Thoracic aorta (tissue), 2 donors: ENCODE measurements at regions not wholly inside any gene's neighbourhood (a gene's known extent, or its start where the extent isn't known, plus 50 kb on each side); places are given as distances from the start of the nearest gene placed in this dataset.

Experiments
- ATAC-seq: fragments of 150-250 bp; one replicate; pipeline ENCODE4 v1.8.0; 2017; ENCODE audit warnings: low read depth; ENCODE audit not compliant: insufficient number of reproducible peaks, low FRiP score
- DNase-seq: peaks from one replicate; pipeline ENCODE4 v3.0.0-alpha.2; 2020; ENCODE audit warnings: low spot score
- H3K27ac ChIP-seq, 2 donors: fragments of 200-600 bp; sonication (generic); 1 replicate in 1 of 2; 2 replicates in 1 of 2; pipeline ENCODE4 v1.5.1; 2016; ENCODE audit warnings: mild to moderate bottlenecking in 2 of 2, moderate library complexity in 2 of 2
- H3K27me3 ChIP-seq: fragments of 200-600 bp; sonication (generic); replicated peaks from 2 replicates; pipeline ENCODE4 v1.6.0; 2016; ENCODE audit warnings: mild to moderate bottlenecking; ENCODE audit not compliant: insufficient read depth
- H3K36me3 ChIP-seq: fragments of 200-600 bp; sonication (generic); one replicate; pipeline ENCODE4 v1.5.1; 2016
- H3K4me1 ChIP-seq, 2 donors: fragments of 200-600 bp; sonication (generic); 1 replicate in 1 of 2; 2 replicates in 1 of 2; pipeline versions ENCODE4 v1.5.1 to v1.6.0; 2016; ENCODE audit warnings: low read depth in 2 of 2, mild to moderate bottlenecking in 1 of 2; ENCODE audit not compliant: control insufficient read depth in 1 of 2
- H3K4me3 ChIP-seq: fragments of 200-600 bp; sonication (generic); 2 replicates; pipeline ENCODE4 v1.5.1; 2016; ENCODE audit warnings: mild to moderate bottlenecking
- H3K9me3 ChIP-seq: fragments of 200-600 bp; sonication (generic); 2 replicates; pipeline ENCODE4 v1.5.1; 2016
- CTCF ChIP-seq: fragments of 200-600 bp; sonication (generic); IDR thresholded peaks from one replicate; pipeline ENCODE4 v1.5.1; 2019; ENCODE audit warnings: antibody characterized with exemption

- no peak overlapping the region for H3K27ac ChIP-seq
- DNase-seq (no peak), ATAC-seq (no peak)
- H3K36me3 ChIP-seq: no peaks in the 10 kb centered on the region
- H3K9me3 ChIP-seq: no peaks in the 10 kb centered on the region
- no peak overlapping the region for H3K4me3 ChIP-seq
- no peak for TF ChIP-seq CTCF
- peaks cover 0 to 9% of the 10 kb centered on the region in 2 donors for H3K4me1 ChIP-seq
- no peaks in the 10 kb centered on the region for H3K27me3 ChIP-seq
Observed at GRCh38 chr5:107063511-107063910, 607.2 kb downstream of the EFNA5 start.

DNA sequence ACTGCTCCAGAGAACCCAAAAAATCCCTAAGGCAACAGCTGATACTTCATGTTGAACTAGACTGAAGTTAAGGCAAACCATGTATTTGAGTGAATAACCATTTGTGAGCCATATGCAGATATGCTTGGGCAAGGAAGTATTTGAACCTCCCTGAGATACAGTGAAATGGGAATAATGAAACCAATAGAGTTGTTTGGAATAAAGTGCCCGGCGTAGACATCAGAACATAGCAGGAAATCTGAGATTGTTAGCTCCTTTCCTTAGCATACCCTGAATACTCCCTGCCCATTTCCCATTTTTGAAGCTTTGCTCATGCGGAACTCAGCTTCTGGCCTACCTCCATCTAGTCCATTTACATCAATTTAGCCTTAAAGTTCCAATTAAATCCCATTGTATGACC is 611.9 kb downstream of the EFNA5 start:
- Histone ChIP-seq H3K9me3 (no peaks in the 10 kb centered on the region), H3K4me1 (peaks cover 0 to 9% of the 10 kb centered on the region in 2 donors), H3K27me3 (no peaks in the 10 kb centered on the region), H3K27ac (no peak overlapping the region), H3K36me3 (no peaks in the 10 kb centered on the region), H3K4me3 (no peak overlapping the region)
- TF ChIP-seq CTCF: no peak
- DNase-seq: no peak
- ATAC-seq: no peak

DNA sequence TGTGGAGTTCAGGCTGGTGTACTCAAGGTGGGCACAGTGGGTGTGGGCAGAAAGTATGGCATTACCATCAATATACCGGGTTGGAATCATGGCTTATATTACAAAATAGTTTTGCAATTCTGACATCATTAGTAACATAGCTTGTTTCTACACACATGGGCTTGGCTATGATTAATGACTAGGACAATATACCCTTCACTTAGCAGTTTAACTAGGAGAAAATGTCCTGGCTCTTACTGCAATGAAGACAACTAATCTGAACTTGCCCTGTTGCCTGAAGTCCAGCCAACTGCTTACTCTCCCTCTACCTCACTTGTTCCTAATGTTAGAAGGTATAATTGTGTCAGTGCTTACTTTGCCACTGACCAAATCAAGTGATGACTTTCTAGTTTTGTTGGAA is 612.5 kb downstream of the EFNA5 start:
- H3K27ac ChIP-seq: no peak overlapping the region
- peaks cover 0 to 9% of the 10 kb centered on the region in 2 donors for H3K4me1 ChIP-seq
- TF ChIP-seq CTCF: no peak
- no peaks in the 10 kb centered on the region for H3K27me3 ChIP-seq
- ATAC-seq (no peak), DNase-seq (no peak)
- H3K36me3 ChIP-seq: no peaks in the 10 kb centered on the region
- H3K4me3 ChIP-seq: no peak overlapping the region
- no peaks in the 10 kb centered on the region for H3K9me3 ChIP-seq

GRCh38 chr5:107056278-107056677 is 614.5 kb downstream of the EFNA5 start:
- no peak for DNase-seq
- Histone ChIP-seq H3K27me3 (no peaks in the 10 kb centered on the region), H3K9me3 (no peaks in the 10 kb centered on the region), H3K4me3 (no peak overlapping the region), H3K27ac (peak overlapping the region; percentile 15 to 37), H3K4me1 (peaks cover 0 to 9% of the 10 kb centered on the region in 2 donors), H3K36me3 (no peaks in the 10 kb centered on the region)
- no peak for ATAC-seq
- TF ChIP-seq CTCF: no peak

DNA sequence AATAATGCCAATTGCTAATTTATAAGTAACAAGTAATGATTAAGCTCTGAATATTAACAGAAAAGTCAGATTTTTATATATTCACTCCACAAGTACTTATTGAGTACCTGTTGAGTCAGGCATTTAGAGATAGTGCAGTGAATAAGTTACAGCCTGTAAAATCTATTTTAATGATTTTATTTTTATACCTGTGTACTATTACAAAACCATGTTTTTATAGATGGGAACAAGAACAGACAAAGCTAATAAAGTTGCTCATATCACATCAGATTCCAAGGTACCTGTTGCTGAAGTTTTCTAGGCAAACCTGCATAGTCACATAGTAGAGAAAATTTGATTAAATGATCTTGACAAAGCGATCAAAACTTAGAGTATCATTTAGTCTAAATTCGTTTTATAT is 623.7 kb downstream of the EFNA5 start:
- no peaks in the 10 kb centered on the region for H3K36me3 ChIP-seq
- ATAC-seq: no peak
- DNase-seq: no peak
- H3K9me3 ChIP-seq: no peaks in the 10 kb centered on the region
- H3K4me3 ChIP-seq: no peak overlapping the region
- H3K27me3 ChIP-seq: no peaks in the 10 kb centered on the region
- no peak overlapping the region for H3K27ac ChIP-seq
- TF ChIP-seq CTCF: no peak
- no peaks in the 10 kb centered on the region for H3K4me1 ChIP-seq
